Panc1 (cell line): ENCODE measurements at regions not wholly inside any gene's neighbourhood (a gene's known extent, or its start where the extent isn't known, plus 50 kb on each side); places are given as distances from the start of the nearest gene placed in this dataset.

Source experiments
- CTCF ChIP-seq: fragments of 450-650 bp; IDR thresholded peaks from 2 replicates; pipeline ENCODE4 v1.5.1; 2017; ENCODE audit warnings: mild to moderate bottlenecking
- POLR2AphosphoS5 ChIP-seq: IDR thresholded peaks from 2 replicates; pipeline ENCODE4 v1.6.1; 2012; ENCODE audit warnings: mild to moderate bottlenecking, low read depth, low read length, moderate library complexity

GRCh38 chr10:64209561-64209960 lies 688.4 kb downstream of the REEP3 start:
- TF ChIP-seq CTCF (no peak), POLR2AphosphoS5 (no peak)
